GM12872 (cell line): ENCODE measurements at regions not wholly inside any gene's neighbourhood (a gene's known extent, or its start where the extent isn't known, plus 50 kb on each side); places are given as distances from the start of the nearest gene placed in this dataset.

Experiments used
- CTCF ChIP-seq: IDR thresholded peaks from 3 replicates; pipeline ENCODE4 v1.5.1; 2011; ENCODE audit warnings: low read depth, mild to moderate bottlenecking, low read length, moderate library complexity; ENCODE audit not compliant: insufficient read depth

- TF ChIP-seq CTCF: no peak
These were observed 87.0 kb upstream of the DST start for GRCh38 chr6:56729719-56730118.

GRCh38 chr6:56727097-56727850 is 84.6 kb upstream of the DST start:
- TF ChIP-seq CTCF: no peak

GRCh38 chr6:56725254-56725653 is 82.6 kb upstream of the DST start:
- no peak for TF ChIP-seq CTCF

GRCh38 chr6:56724455-56724854 is 81.8 kb upstream of the DST start:
- no peak for TF ChIP-seq CTCF

- TF ChIP-seq CTCF: no peak
These were observed 78.2 kb upstream of the DST start for GRCh38 chr6:56720882-56721281.

GRCh38 chr6:56718236-56718635 is 75.5 kb upstream of the DST start:
- TF ChIP-seq CTCF: no peak

- TF ChIP-seq CTCF: no peak
These were observed 73.5 kb upstream of the DST start for GRCh38 chr6:56716229-56716628.
